ENCODE measurements at regions not wholly inside any gene's neighbourhood (a gene's known extent, or its start where the extent isn't known, plus 50 kb on each side); places are given as distances from the start of the nearest gene placed in this dataset.

- H3K79me2 ChIP-seq (ENCODE audit: insufficient read depth, low read length), result no peaks in the 10 kb centered on the region
- no peak overlapping the region for H2AFZ ChIP-seq (ENCODE audit: low read length)
- H3K4me2 ChIP-seq (ENCODE audit: low read depth, low read length, poor library complexity, severe bottlenecking), result no peak overlapping the region
- no peak overlapping the region for H3K4me3 ChIP-seq (ENCODE audit: low read length, poor library complexity, severe bottlenecking)
- no peaks in the 10 kb centered on the region for H3K4me1 ChIP-seq (ENCODE audit: insufficient read depth, low read length, poor library complexity, severe bottlenecking)
- no peaks in the 10 kb centered on the region for H3F3A ChIP-seq (ENCODE audit: low read depth)
- no peak for TF ChIP-seq EZH2phosphoT487 (IDR thresholded peaks at IDR 0.05; ENCODE audit: borderline replicate concordance)
- no peak for TF ChIP-seq CTCF (conservative IDR thresholded peaks at IDR 0.05; ENCODE audit: low read length)
- no peaks in the 10 kb centered on the region for H3K27me3 ChIP-seq (ENCODE audit: insufficient read depth, low read length, poor library complexity, severe bottlenecking)
- no peak overlapping the region for H3K9ac ChIP-seq (ENCODE audit: low read depth, low read length, poor library complexity, severe bottlenecking)
- H4K20me1 ChIP-seq (ENCODE audit: insufficient read depth, low read length, poor library complexity, severe bottlenecking), result no peaks in the 10 kb centered on the region
- H3K9me3 ChIP-seq (ENCODE audit: insufficient read depth, low read depth, low read length), result no peaks in the 10 kb centered on the region
- H3K36me3 ChIP-seq (ENCODE audit: insufficient read depth, low read length), result no peaks in the 10 kb centered on the region
- H3K9me2 ChIP-seq (replicated peaks; ENCODE audit: low read depth, low read length), result no peaks in the 10 kb centered on the region
Measured at GRCh38 chr4:128653527-128654444, 155.7 kb upstream of the JADE1 start.

GRCh38 chr4:128649575-128650205, 159.8 kb upstream of the JADE1 start:
- no peaks in the 10 kb centered on the region for H3K79me2 ChIP-seq (ENCODE audit: insufficient read depth, low read length)
- H3K27me3 ChIP-seq (ENCODE audit: insufficient read depth, low read length, poor library complexity, severe bottlenecking), result no peaks in the 10 kb centered on the region
- no peaks in the 10 kb centered on the region for H3K4me1 ChIP-seq (ENCODE audit: insufficient read depth, low read length, poor library complexity, severe bottlenecking)
- H3K9me3 ChIP-seq (ENCODE audit: insufficient read depth, low read depth, low read length), result no peaks in the 10 kb centered on the region
- no peaks in the 10 kb centered on the region for H3F3A ChIP-seq (ENCODE audit: low read depth)
- no peak for TF ChIP-seq EZH2phosphoT487 (IDR thresholded peaks at IDR 0.05; ENCODE audit: borderline replicate concordance)
- TF ChIP-seq CTCF (conservative IDR thresholded peaks at IDR 0.05; ENCODE audit: low read length), result no peak
- H3K9ac ChIP-seq (ENCODE audit: low read depth, low read length, poor library complexity, severe bottlenecking), result no peak overlapping the region
- H3K4me2 ChIP-seq (ENCODE audit: low read depth, low read length, poor library complexity, severe bottlenecking), result no peak overlapping the region
- H3K36me3 ChIP-seq (ENCODE audit: insufficient read depth, low read length), result no peaks in the 10 kb centered on the region
- no peaks in the 10 kb centered on the region for H3K9me2 ChIP-seq (replicated peaks; ENCODE audit: low read depth, low read length)
- no peak overlapping the region for H2AFZ ChIP-seq (ENCODE audit: low read length)
- H3K4me3 ChIP-seq (ENCODE audit: low read length, poor library complexity, severe bottlenecking), result no peak overlapping the region
- H4K20me1 ChIP-seq (ENCODE audit: insufficient read depth, low read length, poor library complexity, severe bottlenecking), result no peaks in the 10 kb centered on the region

- no peak overlapping the region for H2AFZ ChIP-seq (ENCODE audit: low read length)
Measured at GRCh38 chr4:128649161-128649560, 160.3 kb upstream of the JADE1 start.

More at GRCh38 chr4:128649161-128649560, 160.3 kb upstream of the JADE1 start:
- no peaks in the 10 kb centered on the region for H3F3A ChIP-seq (ENCODE audit: low read depth)
- H3K79me2 ChIP-seq (ENCODE audit: insufficient read depth, low read length), result no peaks in the 10 kb centered on the region
- H3K9me3 ChIP-seq (ENCODE audit: insufficient read depth, low read depth, low read length), result no peaks in the 10 kb centered on the region
- H3K4me1 ChIP-seq (ENCODE audit: insufficient read depth, low read length, poor library complexity, severe bottlenecking), result no peaks in the 10 kb centered on the region
- no peak overlapping the region for H3K9ac ChIP-seq (ENCODE audit: low read depth, low read length, poor library complexity, severe bottlenecking)
- no peak overlapping the region for H3K4me3 ChIP-seq (ENCODE audit: low read length, poor library complexity, severe bottlenecking)
- no peak overlapping the region for H3K4me2 ChIP-seq (ENCODE audit: low read depth, low read length, poor library complexity, severe bottlenecking)
- H3K27me3 ChIP-seq (ENCODE audit: insufficient read depth, low read length, poor library complexity, severe bottlenecking), result no peaks in the 10 kb centered on the region
- H3K36me3 ChIP-seq (ENCODE audit: insufficient read depth, low read length), result no peaks in the 10 kb centered on the region
- H4K20me1 ChIP-seq (ENCODE audit: insufficient read depth, low read length, poor library complexity, severe bottlenecking), result no peaks in the 10 kb centered on the region
- H3K9me2 ChIP-seq (replicated peaks; ENCODE audit: low read depth, low read length), result no peaks in the 10 kb centered on the region
- no peak for TF ChIP-seq EZH2phosphoT487 (IDR thresholded peaks at IDR 0.05; ENCODE audit: borderline replicate concordance)
- TF ChIP-seq CTCF (conservative IDR thresholded peaks at IDR 0.05; ENCODE audit: low read length), result no peak
